ENCODE measurements at regions not wholly inside any gene's neighbourhood (a gene's known extent, or its start where the extent isn't known, plus 50 kb on each side); places are given as distances from the start of the nearest gene placed in this dataset.

GRCh38 chr2:78718473-78718872, 307.0 kb upstream of the REG3G start:
- no peak for TF ChIP-seq CTCF (IDR thresholded peaks at IDR 0.05; ENCODE audit: low read depth, low read length, missing control alignments)
- H3K4me3 ChIP-seq (replicated peaks; ENCODE audit: low read depth, low read length): no peak overlapping the region
- DNase-seq (ENCODE audit: extremely low read depth, low read depth): no peak

GRCh38 chr2:78721355-78722033, 304.0 kb upstream of the REG3G start:
- no peak overlapping the region for H3K4me3 ChIP-seq (replicated peaks; ENCODE audit: low read depth, low read length)
- no peak for DNase-seq (ENCODE audit: extremely low read depth, low read depth)
- no peak for TF ChIP-seq CTCF (IDR thresholded peaks at IDR 0.05; ENCODE audit: low read depth, low read length, missing control alignments)

- TF ChIP-seq CTCF (IDR thresholded peaks at IDR 0.05; ENCODE audit: low read depth, low read length, missing control alignments): no peak
- DNase-seq (ENCODE audit: extremely low read depth, low read depth): no peak
- no peak overlapping the region for H3K4me3 ChIP-seq (replicated peaks; ENCODE audit: low read depth, low read length)
Measured at GRCh38 chr2:78734221-78734620, 291.3 kb upstream of the REG3G start.

- DNase-seq (ENCODE audit: extremely low read depth, low read depth): no peak
- TF ChIP-seq CTCF (IDR thresholded peaks at IDR 0.05; ENCODE audit: low read depth, low read length, missing control alignments): no peak
- H3K4me3 ChIP-seq (replicated peaks; ENCODE audit: low read depth, low read length): no peak overlapping the region
Measured at GRCh38 chr2:78739282-78739681, 286.2 kb upstream of the REG3G start.

GRCh38 chr2:78749638-78750037, 275.9 kb upstream of the REG3G start:
- DNase-seq (ENCODE audit: extremely low read depth, low read depth): no peak
- TF ChIP-seq CTCF (IDR thresholded peaks at IDR 0.05; ENCODE audit: low read depth, low read length, missing control alignments): no peak
- no peak overlapping the region for H3K4me3 ChIP-seq (replicated peaks; ENCODE audit: low read depth, low read length)

GRCh38 chr2:78750219-78750618, 275.3 kb upstream of the REG3G start:
- no peak overlapping the region for H3K4me3 ChIP-seq (replicated peaks; ENCODE audit: low read depth, low read length)
- no peak for DNase-seq (ENCODE audit: extremely low read depth, low read depth)
- no peak for TF ChIP-seq CTCF (IDR thresholded peaks at IDR 0.05; ENCODE audit: low read depth, low read length, missing control alignments)

GRCh38 chr2:78754930-78755329, 270.6 kb upstream of the REG3G start:
- DNase-seq (ENCODE audit: extremely low read depth, low read depth): no peak
- TF ChIP-seq CTCF (IDR thresholded peaks at IDR 0.05; ENCODE audit: low read depth, low read length, missing control alignments): no peak
- no peak overlapping the region for H3K4me3 ChIP-seq (replicated peaks; ENCODE audit: low read depth, low read length)

Data from HFF-Myc (cell line).